ENCODE measurements at regions not wholly inside any gene's neighbourhood (a gene's known extent, or its start where the extent isn't known, plus 50 kb on each side); places are given as distances from the start of the nearest gene placed in this dataset.
"Not testable (repeated sequence)": the region's sequence is repeated elsewhere in the genome, so short reads cannot be mapped to it uniquely, and the experiment has no call there.

DNA sequence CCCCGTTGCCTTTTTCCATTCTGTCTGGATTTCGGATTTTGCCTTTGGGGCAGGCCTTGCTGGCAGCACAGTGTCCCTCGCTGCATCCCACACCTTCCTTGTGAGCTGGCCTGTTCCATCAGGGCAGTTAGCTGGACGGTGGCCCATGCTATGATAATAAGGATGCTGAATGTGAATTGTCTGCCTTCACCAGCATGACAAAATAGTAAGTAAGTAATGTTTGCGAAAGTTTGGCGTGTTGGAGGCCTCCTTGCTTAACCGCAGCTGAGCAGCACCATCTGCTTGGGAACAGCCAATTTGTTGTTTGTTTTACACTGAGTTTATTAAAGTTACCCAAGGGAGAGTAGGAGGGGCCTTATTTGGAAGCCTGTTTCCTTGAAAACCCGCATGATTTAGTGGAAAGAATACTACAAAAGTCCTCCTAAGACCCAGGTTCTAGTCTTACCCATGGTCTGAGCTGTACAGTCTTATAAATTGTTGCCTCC lies 469.7 kb upstream of the FANCL start:
- DNase-seq (ENCODE audit: low read depth): no peak

DNA sequence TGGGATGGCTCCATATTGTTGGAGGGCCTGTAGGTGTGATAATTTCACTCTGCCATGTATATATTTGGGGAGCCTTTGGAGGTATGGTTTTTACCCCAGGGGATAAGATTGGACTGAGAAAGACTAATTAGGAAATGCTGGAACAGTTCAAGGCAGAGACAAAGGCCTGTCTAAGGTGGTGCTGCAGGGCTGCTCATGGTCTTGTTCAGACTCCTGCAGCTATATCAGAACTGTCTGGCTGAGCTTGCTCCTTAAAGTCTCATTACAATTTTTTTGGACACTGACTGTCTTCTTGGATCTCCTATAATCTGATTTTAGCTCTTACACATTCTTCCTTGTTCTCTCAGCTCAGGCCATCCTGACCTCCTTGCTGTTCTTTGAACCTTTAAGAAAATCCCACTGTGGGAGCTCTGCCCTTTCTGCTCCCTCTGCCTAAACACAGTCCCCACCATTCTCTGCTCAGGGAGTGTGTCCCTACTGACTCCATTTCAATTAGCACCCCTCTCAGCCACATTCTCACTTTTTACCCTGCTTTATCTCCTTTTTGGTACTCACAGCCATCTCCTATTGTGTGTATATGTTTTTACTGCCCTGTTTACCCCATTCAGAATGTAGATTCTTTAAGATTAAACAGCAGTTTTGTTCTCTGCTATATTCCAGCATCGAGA lies 468.7 kb upstream of the FANCL start:
- no peak for DNase-seq (ENCODE audit: low read depth)

DNA sequence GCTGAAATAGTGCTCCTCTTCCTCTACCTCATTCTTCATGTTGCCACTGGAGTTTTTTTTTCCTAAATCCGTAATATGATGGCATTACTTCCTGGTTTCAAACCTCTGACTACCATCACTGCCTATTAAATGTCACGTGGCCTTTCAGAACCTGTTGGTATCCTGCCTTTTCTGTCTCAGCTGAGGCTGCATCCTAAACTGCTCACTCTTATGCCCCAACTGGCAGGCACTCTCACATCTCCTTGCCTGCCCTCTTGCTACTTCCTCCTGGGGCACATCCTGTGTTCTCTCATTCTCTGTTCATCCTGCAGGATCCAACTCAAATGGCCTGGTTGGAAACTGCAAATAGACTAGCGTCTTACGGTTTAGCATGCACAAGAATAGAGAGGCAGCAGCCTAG lies 468.1 kb upstream of the FANCL start:
- no peak for DNase-seq (ENCODE audit: low read depth)

DNA sequence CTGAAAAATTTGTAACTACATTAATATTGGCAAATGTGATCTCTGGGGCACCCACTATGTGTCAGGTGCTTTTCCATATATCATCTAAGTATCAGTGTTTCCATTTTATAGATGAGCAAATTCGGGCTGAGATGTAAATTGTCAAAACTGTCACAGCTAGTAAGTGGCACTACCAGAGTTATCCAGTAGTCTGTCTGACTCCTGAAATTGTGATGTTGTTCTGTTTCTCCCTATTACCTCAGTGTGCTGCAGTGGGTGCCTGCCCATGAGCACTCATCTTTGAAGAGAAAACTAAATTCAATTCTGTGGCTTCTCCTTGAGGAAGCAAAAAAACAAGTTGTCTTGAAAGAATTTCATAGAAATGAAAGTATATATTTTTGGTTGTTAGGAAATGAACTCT lies 467.4 kb upstream of the FANCL start:
- no peak for DNase-seq (ENCODE audit: low read depth)

DNA sequence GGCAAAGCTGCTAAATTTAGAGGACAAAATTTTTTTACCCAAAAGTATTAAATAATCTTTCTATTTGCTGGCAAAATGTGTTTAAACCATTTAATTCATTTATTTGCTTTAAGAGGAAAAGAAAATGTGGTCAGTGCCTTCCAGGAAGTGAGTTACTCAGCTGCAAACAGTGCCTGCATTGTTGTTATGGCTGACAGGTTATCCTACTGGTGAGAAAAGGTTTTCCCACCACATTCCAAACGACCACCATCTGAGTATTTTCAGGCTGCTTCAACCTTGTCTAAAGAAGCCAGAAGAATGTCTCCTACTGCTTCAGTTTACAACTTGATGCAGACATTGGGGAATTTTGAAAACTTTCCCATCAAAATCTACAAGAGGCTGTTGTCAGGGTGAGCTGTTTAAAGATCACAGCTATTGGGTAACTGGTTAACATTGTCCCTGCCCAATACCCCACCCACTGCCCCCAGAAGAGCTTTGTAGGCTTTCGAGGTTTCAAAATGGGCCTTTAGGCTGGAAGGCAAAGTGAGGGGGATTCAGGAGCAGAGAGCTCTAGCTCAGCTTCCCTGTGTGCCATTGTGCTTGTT lies 461.3 kb upstream of the FANCL start:
- DNase-seq (ENCODE audit: low read depth): no peak

DNA sequence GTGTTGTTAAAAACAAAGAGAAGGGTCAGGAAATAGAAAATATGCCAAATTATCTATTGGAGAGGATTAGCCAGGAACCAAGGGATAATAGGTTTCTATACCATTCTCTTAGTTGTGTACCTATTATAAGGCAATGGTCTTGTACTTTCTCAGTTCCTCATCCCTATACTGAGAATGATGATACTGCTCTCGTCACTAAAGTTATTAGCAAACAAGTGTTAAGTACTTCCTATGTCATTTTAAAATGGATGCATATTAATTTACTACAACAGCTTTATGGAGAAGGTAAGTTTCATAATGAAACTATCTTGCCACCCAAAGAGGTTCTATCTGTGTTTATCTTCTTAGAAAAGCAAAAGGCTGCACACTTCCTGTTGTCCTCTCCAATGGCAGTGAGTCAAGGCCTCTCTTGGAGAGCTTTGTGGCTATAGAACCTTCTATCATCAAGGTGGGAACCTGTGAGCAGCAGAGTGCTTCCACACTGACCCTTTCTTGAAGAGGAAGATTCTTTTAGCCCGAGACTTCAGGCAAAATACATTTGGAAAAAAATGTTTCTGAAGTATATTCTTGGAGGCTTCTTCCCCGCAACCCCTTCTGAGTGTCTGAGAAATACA lies 460.7 kb upstream of the FANCL start:
- no peak for DNase-seq (ENCODE audit: low read depth)

DNA sequence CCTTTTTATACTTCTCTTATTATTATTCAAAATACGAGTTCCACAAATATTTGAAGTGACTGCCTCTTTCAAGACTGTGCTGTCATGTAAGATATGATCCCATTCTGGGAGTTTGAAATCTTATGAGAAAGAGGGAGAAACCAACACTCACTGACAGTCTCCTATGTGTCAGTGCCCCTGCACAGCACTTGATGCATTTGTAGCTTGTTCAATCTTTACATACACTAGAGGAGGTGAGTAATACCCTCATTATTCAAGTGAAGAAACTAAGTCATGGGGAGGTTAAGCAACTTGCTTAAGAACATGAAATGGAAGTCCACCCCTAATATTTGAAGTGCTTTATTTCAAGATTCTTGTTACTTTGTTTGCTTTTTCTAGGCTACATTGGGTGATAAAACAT lies 459.5 kb upstream of the FANCL start:
- no peak for DNase-seq (ENCODE audit: low read depth)

DNA sequence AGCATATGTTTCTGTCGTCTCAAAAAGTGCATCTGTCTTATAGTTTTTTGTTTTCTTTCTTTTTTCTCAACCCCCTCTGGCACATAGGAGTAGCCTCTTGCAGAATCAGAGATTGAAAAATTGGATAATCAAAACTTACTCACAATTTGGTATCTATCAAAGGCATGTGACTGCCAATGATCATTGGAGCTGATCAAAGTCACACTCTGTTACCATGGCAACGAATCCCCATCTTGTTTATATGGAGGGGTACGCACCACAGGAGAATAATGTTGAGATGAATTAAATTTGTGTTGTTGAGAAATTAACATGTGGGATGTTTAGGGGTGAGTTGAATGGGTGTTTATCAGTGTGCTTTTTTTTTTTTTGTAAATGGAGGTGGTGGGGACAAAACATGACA lies 458.3 kb upstream of the FANCL start:
- no peak for DNase-seq (ENCODE audit: low read depth)

DNA sequence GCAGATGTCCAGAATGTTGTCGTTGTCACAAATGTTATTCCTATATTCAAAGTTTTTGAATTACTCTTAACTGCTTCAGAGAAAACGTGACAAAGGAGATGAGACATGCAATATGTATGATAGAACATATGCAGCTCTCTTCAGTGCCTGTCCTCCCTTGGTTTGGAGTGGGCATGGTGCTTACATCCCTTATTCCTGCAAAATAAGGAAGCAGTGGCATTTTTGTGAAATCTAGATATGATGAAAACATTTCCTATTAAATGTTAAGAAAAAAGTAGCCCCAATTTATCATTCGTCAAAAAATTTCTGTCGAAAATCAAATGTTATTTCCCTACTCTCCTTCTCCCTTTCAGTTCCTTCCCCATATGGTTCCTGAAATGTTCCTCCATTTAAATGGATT lies 457.5 kb upstream of the FANCL start:
- no peak for DNase-seq (ENCODE audit: low read depth)

DNA sequence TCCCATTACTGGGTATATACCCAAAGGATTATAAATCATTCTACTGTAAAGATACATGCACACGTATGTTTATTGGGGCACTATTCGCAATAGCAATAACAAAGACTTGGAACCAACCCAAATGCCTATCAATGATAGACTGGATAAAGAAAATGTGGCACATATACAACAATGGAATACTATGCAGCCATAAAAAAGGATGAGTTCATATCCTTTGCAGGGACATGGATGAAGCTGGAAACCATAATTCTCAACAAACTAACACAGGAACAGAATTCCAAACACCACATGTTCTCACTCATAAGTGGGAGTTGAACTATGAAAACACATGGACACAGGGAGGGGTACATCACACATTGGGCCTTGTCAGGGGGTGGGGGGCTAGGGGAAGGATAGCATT lies 453.0 kb upstream of the FANCL start:
- not testable (repeated sequence) for DNase-seq (ENCODE audit: low read depth)

DNA sequence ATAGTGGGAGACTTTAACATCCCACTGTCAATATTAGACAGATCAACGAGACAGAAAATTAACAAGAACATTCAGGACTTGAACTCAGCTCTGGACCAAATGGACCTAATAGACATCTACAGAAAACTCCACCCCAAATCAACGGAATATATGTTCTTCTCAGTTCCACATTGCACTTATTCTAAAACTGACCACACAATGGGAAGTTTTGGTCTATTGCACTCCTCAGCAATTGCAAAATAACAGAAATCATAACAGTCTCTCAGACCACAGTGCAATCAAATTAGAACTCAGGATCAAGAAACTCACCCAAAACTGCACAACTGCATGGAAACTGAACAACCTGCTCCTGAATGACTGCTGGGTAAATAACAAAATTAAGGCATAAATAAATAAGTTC lies 449.9 kb upstream of the FANCL start:
- not testable (repeated sequence) for DNase-seq (ENCODE audit: low read depth)

DNA sequence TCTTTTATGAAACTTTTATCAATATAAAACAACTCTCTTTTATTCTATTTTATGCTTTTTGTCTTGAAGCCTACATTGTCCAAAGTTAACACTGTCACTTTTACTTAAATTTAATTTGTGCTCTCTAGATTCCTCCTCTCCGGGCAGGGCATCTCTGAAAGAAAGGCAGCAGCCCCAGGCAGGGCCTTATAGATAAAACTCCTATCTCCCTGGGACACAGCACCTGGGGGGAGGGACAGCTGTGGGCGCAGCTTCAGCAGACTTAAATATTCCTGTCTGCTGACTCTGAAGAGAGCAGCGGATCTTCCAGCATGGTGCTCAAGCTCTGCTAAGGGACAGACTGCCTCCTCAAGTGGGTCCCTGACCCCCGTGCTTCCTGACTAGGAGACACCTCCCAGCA lies 447.7 kb upstream of the FANCL start:
- DNase-seq (ENCODE audit: low read depth): no peak

DNA sequence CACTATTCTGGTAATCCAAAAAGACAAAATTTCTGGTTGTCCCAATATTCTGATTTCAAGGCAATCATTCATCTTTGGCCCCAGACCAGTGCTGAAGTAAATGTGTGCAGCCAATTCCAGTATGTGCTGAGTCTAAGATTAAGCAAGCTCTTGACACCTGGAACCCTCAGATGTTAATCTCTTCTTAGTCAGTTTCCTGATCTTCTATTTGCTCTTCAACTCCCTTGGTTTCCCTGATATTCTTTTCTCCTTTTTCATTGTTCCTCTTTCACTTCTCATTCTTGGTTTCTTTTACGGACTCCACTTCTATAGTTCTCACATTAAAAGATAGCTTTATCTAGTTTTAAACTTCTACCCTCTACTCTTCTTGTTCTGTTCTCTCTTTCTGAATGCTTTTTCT lies 445.7 kb upstream of the FANCL start:
- DNase-seq (ENCODE audit: low read depth): no peak

DNA sequence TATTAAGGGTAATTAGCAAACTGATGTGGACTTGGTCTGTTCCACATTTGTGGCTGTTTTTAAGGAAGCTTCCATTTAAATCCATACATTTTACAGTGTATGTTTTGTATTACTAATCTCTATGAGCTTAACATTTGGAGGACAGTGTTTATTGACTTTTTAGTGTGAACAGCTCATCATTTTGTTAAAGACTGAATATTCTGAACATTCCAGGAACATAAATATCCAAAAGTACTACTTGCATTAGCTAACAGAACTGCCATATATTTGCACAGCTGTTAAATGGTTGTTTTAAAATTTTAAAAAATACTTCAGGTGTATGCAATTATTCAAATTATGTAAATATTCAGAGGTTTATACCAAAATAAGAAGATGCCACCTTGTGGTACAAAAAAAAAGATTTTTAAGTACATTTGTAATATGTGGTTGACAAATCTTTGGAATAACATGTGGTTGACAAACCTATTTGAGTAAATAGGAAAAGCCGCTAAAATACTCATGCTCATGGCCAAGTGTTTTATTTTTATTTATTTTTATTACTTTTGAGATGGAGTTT lies 439.7 kb upstream of the FANCL start:
- DNase-seq (ENCODE audit: low read depth): no peak

DNA sequence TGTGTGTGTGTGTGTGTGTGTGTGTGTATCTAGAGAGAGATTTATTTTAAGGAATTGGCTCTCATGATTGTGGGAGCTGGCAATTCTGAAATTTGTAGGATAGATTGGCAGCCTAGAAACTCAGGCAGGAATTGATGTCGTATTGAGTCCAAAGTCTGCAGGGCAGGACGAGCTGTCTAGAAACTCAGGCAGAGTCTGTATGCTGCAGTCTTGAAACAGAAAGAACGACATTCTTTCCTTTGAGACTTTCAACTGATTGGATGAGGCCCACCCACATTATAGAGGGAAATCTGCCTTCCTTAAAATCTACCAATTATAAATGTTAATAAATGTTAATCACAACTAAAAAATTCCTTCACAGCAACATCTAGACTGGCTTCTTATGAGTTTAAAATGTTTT lies 436.6 kb upstream of the FANCL start:
- no peak for DNase-seq (ENCODE audit: low read depth)

DNA sequence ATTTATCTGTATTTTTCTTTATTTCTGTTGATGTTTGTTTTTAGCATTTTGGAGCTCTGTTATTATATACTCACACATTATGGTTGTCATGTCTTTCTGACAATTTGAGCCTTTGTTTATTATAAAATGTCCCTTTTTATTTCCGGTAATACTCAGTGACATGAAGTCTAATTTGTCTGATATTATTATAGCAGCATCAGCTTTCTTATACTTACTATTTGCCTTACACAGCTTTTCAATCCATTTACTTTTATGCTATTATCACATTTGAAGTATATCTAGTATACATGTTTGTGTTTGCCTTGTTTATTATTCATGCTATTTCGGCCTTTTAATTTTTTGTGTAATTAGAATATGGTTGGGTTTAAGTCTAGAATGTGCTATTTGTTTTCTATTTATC lies 430.6 kb upstream of the FANCL start:
- no peak for DNase-seq (ENCODE audit: low read depth)

DNA sequence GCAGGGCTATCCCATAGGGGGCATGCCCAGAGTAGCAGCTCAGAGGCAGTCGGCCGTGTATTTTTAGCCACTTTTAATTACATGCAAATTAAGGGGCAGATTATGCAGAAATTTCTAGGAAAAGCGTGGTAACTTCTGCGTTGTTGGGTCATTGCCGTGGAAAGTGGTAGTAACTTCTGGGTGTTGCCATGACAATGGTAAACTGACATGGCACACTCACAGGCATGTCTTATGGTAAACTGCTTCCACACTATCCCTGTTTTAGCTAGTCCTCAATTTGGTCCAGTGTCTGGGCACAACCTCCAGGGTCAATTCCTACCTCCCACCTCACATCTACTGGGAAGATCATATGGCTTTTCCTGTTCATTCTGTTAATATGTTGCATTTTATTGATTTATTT lies 428.9 kb upstream of the FANCL start:
- DNase-seq (ENCODE audit: low read depth): no peak

DNA sequence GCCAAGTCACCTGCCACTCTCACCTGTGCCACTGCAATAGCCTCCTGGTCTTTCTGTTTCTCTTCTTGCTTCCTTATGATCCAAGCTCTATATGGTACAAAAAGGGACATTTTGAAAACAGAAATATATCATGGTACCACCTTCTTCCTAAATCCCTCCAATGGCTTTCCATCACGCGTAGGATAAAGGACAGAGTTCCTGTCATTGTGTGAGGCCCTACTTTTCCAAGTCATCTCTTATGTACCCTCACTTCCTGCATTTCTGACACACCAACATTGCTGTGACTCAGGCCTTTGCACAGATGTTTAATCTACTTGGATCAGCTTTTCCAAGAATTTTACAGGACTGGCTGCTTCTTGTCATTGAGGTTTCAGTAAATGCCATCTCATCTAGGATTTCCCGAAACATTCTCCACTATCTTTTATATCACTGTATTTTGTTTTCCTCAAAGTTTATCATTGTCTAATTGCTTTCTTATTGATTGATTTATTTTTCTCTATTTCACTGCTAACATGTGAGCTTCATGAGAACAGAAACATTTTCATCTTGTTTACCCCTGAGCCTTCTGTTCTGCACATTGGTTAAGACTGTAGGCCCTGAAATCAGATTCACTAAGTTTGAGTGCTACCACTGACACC lies 426.1 kb upstream of the FANCL start:
- no peak for DNase-seq (ENCODE audit: low read depth)

DNA sequence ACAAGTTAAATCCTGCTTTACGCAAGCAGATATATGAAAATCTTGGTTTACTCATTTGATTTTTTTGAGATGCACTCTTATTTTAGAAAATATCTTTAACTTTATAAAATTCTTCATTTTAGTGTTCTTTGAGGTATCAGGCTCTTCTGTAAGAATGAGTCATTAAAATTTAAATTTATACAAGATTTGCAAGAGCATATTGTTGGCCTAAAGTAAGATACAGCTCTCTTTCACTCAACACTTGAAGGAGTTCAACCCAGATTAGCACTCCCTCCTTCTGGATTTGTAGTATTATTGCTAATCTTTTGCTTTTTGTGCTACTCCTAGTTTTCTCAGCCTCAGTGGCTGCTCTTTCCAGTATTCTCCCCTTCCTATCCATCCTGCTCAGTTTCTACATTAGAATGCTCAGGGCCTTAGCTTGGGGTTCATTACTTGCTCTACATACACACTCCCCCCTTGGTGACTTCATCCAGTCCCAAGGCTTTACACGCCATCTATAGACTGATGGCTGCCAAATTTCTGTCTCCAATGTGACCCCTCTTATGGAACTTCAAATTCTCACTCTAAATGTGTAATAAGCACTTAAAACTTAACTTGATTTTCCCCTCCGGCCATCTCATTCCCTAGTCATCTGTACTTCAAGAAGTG lies 425.3 kb upstream of the FANCL start:
- no peak for DNase-seq (ENCODE audit: low read depth)

DNA sequence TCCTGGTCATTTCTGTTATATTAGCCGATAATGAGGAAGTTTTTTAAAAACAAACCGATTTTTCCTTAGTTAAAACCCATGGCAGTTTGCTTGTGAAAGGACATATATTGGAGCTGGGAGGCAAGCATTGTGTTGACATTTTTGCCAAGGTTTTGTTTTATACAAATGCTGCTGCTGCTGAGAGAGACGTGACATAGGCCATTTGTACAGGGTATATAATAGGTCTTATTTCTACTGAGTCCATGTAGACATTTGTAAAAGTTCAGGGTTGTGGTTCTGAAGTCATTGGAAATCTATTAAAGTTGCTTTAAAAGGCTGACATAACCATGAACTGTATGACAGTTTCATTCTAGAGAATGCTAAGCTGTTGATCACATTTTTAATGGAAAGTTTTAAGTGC lies 424.0 kb upstream of the FANCL start:
- no peak for DNase-seq (ENCODE audit: low read depth)

DNA sequence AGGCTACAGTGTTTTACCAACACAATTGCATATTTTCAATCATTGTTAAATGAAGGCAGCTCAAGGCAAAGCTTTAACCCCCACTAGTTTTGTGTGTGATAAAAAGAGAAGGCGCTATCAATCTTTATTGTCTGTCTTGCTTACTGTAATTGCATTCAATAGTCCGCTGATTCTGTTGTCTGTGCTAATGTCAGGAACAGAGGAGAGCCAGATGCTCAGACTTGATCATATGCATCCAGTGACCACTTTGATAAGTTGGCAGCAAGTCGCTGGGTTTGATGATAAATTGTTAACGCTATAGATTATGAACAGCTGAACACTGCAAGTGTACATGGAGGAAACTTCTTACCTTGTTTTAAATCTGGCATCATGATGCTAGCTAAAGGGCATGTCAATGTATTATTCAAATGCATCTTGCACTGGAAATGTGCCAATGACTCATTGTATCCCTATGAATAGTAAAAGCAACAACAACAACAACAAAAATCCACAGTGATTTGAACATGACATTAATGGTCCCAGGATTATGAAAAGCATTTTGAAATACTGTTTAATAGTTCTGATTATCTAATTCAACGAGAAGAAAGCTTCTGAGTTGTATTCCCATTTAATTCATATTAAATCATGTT lies 423.5 kb upstream of the FANCL start:
- DNase-seq (ENCODE audit: low read depth): no peak

DNA sequence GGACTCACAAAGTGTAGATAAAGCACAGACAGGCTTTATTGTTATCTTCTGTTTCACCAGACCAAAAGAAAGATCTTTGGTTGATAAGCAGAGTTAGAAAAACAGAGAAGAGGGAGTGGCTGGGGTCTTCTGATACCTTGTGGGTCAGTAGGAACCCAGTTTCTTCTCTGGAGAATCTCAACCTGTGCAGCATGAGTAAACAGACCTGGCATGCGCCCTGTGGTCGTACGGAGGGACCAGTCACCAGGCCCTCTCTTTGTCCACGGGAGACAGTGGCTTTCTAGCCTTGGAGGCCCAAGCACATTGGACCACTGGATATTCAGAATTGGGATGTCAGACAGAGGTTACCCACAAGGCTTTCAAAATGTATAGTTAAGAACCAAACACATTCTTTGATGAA lies 418.9 kb upstream of the FANCL start:
- DNase-seq (ENCODE audit: low read depth): no peak

Measured in GM04504 (cell line).